A549 (cell line): ENCODE measurements at regions not wholly inside any gene's neighbourhood (a gene's known extent, or its start where the extent isn't known, plus 50 kb on each side); places are given as distances from the start of the nearest gene placed in this dataset.

Source experiments
- ATAC-seq, 2 experiments: fragments of 200-7000 bp in 1 of 2; fragments of >200 bp in 1 of 2; cut with Nextera tagmentation in 1 of 2; cut with Tn5 transposase in 1 of 2; 3 replicates each; pipeline versions ENCODE4 v1.8.0 to v1.9.1; 2018 to 2020; ENCODE audit warnings: mild to moderate bottlenecking in 1 of 2, moderate library complexity in 1 of 2
- CTCF ChIA-PET: fragments of 300-600 bp; sonication (Branson Sonifier 250); formaldehyde crosslinking; extraction: SDS; loops from one replicate; lab custom pipeline; 2021; ENCODE audit warnings: antibody characterized with exemption, inconsistent platforms; lab: Yijun Ruan, JAX
- POLR2A ChIA-PET: fragments of 350-600 bp; formaldehyde crosslinking; extraction: SDS; loops from one replicate; lab custom pipeline; 2021; ENCODE audit warnings: antibody characterized with exemption, inconsistent platforms; lab: Yijun Ruan, JAX
- DNase-seq, 2 experiments: peaks; one replicate each; pipeline versions ENCODE4 v3.0.0 to v3.0.0-alpha.2; 2011 to 2016; ENCODE audit warnings: low read depth in 1 of 2, low spot score in 1 of 2
- FAIRE-seq: peaks from 2 replicates; lab custom pipeline; 2011; peaks lifted over from hg19 to GRCh38; lab: Jason Lieb, UNC
- H3K27ac ChIP-seq, 2 experiments: fragments of >200 bp; sonication (Bioruptor Twin); formaldehyde crosslinking; 3 replicates each; pipeline ENCODE4 v1.5.1; 2016 to 2017
- H3K4me1 ChIP-seq: fragments of >200 bp; sonication (Bioruptor Twin); formaldehyde crosslinking; 3 replicates; pipeline ENCODE4 v1.6.1; 2016
- H3K4me2 ChIP-seq: fragments of >200 bp; sonication (Bioruptor Twin); formaldehyde crosslinking; 3 replicates; pipeline ENCODE4 v1.6.1; 2016
- H3K4me3 ChIP-seq: fragments of >200 bp; sonication (Bioruptor Twin); formaldehyde crosslinking; 3 replicates; pipeline ENCODE4 v1.5.1; 2016
- H3K9me3 ChIP-seq: fragments of >200 bp; sonication (Bioruptor Twin); formaldehyde crosslinking; 3 replicates; pipeline ENCODE4 v1.6.1; 2016
- EHF ChIP-seq: fragments of 250-450 bp; sonication (Bioruptor Pico); IDR thresholded peaks from 2 replicates; pipeline ENCODE4 v1.5.0; 2020; ENCODE audit warnings: mild to moderate bottlenecking
- HES2 ChIP-seq: fragments of >200 bp; sonication (Bioruptor Twin); formaldehyde crosslinking; IDR thresholded peaks from 2 replicates; pipeline ENCODE4 v1.6.1; 2016
- JUN ChIP-seq, 2 experiments: fragments of >200 bp; sonication (Bioruptor Twin); formaldehyde crosslinking; IDR thresholded peaks; 2 replicates in 1 of 2; 3 replicates in 1 of 2; pipeline ENCODE4 v1.6.1; 2016 to 2017
- JUNB ChIP-seq: fragments of >200 bp; sonication (Bioruptor Twin); formaldehyde crosslinking; IDR thresholded peaks from 2 replicates; pipeline ENCODE4 v1.6.1; 2016
- KDM5A ChIP-seq: fragments of 200-600 bp; sonication (generic); IDR thresholded peaks from 2 replicates; pipeline ENCODE4 v1.6.1; 2016; ENCODE audit warnings: antibody characterized with exemption, mild to moderate bottlenecking
- NPAS2 ChIP-seq: fragments of 250-450 bp; sonication (Bioruptor Pico); IDR thresholded peaks from 2 replicates; pipeline ENCODE4 v1.8.0; 2022; ENCODE audit warnings: mild to moderate bottlenecking, moderate library complexity, borderline replicate concordance
- RCOR1 ChIP-seq: fragments of 150-350 bp; IDR thresholded peaks from 2 replicates; pipeline ENCODE4 v1.6.1; 2014; ENCODE audit warnings: antibody characterized with exemption, low read length, low read depth
- TFCP2L1 ChIP-seq: fragments of 250-450 bp; sonication (Bioruptor Pico); IDR thresholded peaks from 2 replicates; pipeline ENCODE4 v1.5.0; 2021; ENCODE audit warnings: mild to moderate bottlenecking
- ZC3H11A ChIP-seq: fragments of 450-650 bp; IDR thresholded peaks from 2 replicates; pipeline ENCODE4 v1.6.1; 2014; ENCODE audit warnings: antibody characterized with exemption, mild to moderate bottlenecking
- WGBS: methylation state at CpG from one replicate; pipeline ENCODE4 v1.1.6; 2017; ENCODE audit errors: missing lambda C conversion rate; 5-methylcytosine and 5-hydroxymethylcytosine counted together

DNA sequence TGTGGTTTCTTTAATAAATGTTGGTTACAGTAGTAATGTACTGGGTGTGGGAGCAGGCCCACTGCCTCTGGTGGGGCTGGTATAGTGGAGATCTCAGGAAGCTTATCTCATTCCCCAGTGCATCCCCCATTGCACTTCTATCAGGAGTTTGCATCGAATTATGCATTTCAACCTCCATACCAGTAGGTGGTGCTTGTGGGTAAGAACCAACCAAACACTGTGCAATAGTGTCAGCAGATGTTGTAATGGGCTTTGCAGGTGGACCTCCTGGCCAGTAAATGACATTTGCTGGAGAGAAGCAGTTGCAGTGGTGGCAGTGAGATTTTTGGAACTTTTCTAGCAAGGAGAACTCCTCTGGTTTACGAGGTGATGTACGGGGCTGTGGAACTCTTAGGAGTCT lies 150.6 kb downstream of the POU3F4 start:
- CTCF ChIA-PET: interaction anchor here (1.1 kb wide), 1 partner anchor 23 kb away, joined by 3 read pairs; no protein-coding TSS in a partner anchor
- TF ChIP-seq TFCP2L1 (CRISPR knock-in tag) (no peak), RCOR1 (no peak), JUN (IDR thresholded peaks at IDR 0.05) (no peak), NPAS2 (CRISPR knock-in tag) (no peak), KDM5A (no peak), HES2 (no peak), EHF (no peak), ZC3H11A (no peak), JUNB (no peak)
- DNase-seq: peak; percentile 0 to 1
- ATAC-seq: no peak
- POLR2A ChIA-PET: no interaction called here
- Histone ChIP-seq H3K4me3 (no peak overlapping the region), H3K4me1 (no peaks in the 10 kb centered on the region), H3K4me2 (no peak overlapping the region), H3K9me3 (no peaks in the 10 kb centered on the region; the same call in 2 of the 3 replicates), H3K27ac (no peak overlapping the region)
- WGBS: 0% methylated on average over 3 of the region's 3 CpGs
- FAIRE-seq: no peak
